NCI-H524 treated with DMSO at 0.1 percent for 48 hours (cell line): ENCODE measurements at regions not wholly inside any gene's neighbourhood (a gene's known extent, or its start where the extent isn't known, plus 50 kb on each side); places are given as distances from the start of the nearest gene placed in this dataset.

Source experiments
- DNase-seq: peaks from one replicate; lab custom pipeline; 2025; lab: John Stamatoyannopoulos, UW

DNA sequence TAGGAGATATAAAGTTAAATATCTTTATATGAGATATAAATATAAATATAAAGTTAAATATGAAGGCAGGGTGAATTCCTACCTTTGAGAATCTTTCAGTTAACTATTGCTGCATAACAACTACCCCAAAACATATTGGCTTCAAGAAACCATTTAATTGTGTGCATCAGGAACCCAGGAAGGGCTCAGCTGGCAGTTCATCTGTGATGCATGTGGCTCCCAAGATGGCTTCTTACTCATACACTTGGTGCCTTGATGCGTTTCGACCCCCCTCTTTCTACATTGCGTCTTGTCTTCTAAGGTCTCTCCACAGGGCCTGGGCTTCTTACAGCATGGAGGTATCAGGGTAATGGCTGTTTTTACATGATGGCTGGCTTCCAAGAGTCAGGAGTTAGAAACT is 253.9 kb upstream of the CRY1 start:
- DNase-seq, result no peak

DNA sequence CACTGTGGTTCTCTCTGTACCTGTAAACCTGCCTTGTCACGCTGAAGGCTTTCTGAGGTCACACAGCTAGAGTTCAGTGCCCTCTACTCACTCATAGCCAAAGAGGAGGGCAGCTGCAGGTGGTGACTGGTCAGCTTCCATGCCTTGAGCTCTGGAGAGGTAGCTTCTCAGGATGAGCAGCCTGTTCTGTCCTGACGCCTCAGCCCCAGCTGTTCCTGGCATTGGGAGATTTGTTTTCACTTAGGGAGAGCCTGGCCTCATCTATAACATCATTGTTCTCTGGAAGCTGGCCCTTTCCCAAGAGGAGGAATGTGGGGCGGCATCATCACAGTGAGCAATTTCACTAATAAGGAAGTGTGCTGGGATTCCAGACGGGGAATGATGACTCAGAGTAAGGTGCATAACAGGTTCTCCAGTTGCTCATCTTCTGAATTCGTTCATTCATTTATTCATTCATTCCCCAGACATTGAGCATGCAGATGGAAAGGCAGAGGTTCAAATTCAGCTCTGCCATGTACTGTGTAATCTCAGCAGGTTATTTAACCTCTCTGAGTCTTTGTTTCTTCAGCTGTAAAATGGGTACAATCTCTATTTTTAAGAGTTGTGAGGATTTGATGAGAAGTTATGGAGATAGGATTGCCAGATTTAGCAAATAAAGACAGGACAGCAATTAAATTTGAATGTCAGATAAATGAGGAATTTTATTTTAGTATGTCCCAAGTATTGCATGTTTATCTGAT is 255.8 kb upstream of the CRY1 start:
- DNase-seq, result no peak

DNA sequence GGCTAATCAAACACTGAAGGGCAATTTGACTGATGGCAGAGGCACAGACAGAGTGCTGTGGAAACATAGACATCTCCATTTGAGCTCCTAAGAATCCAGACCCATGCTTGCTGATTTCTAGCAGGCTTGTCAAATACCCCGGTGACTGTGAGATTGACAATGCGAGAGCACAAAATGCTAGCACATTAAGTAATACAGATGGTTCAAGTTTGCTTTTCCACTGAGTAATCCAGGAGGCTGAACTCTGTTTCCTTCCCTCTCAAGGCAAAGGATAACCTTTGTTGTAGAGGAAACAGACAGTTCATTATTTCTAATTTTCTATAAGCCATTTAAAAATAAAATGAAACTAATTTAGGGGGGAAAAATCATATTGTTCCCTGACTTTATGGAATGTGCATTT is 256.5 kb upstream of the CRY1 start:
- DNase-seq, result no peak

DNA sequence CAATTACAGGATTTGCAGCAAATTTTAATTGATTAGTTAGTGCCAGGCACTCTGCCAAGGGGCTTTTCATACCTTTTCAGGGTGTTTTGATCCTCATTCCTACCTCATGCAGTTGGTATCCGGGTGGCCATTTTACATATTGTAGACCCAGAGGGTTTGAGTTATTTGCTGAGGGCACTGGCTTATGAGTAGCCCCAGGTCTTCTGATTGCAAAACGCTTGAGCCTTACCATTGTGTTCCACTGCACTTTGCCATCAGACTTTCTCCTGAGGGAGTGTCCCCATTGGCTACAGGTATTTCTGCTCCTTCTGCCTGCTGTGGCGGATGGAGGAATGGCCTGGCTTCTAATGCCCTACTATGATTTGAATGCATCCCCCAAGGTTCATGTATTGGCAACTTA is 257.8 kb upstream of the CRY1 start:
- DNase-seq, result no peak

DNA sequence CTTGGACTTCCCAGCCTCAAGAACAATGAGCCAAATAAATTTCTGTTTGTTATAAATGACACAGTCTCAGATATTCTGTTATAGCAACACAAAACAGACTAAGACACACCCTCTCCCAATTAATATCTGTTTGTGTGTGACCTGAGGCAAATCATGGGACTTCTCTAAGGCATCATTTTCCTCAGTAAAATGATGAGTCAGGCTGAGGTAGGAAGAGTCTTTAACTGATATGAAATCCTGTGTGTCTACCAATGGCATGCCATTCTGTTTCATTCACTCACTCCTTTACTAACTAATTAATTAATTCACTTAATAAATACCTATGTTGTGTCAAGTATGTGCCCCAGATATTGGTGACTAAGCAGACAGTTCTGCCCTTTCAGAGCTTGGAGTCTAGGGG is 258.4 kb upstream of the CRY1 start:
- DNase-seq, result no peak

DNA sequence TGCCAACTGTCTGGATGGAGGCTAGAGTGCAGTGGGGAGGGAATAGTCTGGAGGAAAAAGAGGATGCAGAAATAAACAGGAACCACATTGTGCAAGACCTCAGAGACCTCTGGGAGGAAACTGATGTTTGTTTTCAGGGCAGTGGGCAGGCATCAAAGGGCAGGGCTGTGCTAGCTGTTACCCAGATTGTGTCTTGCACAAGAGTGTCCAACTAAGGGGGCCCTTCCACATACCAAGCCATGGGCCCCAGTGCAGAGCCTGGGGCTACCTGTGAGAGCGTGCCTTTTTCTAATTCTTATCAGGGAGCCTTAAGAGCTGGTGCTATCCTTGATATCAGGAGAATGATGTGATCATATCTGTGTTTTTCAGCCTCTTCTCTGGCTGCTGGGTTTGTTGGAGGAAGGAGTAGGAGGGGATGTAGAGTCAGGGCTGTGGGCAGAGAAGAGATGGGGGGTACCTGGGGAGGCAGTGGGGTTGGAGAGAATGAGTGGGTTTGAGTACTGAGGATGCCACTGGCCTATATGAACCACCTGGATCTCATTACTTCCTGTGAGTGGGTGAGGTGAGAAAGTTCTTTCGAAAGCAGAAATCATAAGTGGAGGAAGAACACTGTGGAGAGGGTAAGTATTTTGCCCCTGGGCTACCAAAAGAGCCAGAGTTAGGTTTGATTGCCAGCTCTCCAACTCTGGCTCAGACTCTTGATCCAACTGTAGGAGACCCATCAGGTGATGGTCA is 259.2 kb upstream of the CRY1 start:
- no peak for DNase-seq

DNA sequence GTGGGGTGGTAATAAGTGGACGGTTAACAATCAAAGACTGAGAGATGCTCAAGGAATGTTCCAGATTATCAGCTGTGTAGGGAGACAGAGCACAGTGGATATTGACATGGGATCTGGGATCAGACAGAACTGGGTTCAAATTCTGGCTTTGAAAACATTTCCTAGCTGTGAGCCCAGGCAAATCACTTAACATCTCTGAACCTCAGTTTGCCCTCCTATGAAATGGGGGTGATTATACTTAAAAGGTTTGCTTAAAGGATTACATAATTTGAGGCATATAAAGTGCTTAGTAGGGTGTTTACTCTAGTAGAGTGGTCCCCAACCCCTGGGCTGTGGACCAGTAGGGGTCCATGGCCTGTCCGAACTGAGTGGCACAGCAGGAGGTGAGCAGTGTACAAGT is 260.0 kb upstream of the CRY1 start:
- no peak for DNase-seq

DNA sequence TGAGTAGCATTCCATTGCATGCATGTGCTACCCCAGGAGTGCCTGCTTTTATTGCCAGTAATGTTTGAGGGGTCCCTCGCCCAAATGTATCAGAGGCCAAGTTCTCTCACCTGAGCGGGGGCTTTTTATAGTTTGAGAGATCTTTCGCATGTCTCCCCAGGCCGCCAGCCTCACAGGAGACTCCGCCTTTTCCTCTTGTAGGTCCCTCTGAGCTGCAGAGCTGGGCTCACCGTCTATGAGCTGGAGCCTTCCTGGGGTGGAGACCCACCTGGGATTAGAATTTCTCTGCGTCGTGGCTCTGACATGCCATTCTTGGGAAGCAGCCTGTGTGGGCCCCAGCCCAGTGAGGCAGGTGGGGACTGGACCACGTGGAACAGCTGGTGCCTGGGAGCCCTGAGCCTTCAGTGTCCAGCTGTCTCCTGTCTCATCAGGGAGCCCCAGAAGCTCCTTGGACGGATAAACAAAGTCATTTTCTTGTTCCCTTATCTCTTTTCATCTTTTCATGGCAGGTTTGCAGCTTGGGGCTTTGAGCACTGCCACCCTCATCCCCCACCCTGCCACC is 261.7 kb upstream of the CRY1 start:
- no peak for DNase-seq

DNA sequence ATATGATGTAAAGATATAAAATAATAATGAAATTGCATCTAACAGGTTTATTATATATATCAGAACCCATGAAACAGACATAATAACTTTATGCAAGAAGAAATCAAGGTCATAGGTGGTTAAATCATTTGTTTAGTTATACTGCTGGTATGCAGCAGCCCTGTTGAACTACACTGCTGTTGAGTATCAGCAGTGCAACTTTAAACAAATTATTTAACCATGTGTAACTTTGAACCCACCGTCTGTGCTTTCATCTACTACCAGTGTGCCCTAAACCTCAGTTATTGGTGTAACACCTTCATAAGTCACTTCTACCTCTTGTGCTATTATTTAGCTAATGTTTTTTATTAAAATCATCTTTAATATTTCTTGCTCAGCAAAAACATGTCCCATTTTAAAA is 262.3 kb upstream of the CRY1 start:
- no peak for DNase-seq

DNA sequence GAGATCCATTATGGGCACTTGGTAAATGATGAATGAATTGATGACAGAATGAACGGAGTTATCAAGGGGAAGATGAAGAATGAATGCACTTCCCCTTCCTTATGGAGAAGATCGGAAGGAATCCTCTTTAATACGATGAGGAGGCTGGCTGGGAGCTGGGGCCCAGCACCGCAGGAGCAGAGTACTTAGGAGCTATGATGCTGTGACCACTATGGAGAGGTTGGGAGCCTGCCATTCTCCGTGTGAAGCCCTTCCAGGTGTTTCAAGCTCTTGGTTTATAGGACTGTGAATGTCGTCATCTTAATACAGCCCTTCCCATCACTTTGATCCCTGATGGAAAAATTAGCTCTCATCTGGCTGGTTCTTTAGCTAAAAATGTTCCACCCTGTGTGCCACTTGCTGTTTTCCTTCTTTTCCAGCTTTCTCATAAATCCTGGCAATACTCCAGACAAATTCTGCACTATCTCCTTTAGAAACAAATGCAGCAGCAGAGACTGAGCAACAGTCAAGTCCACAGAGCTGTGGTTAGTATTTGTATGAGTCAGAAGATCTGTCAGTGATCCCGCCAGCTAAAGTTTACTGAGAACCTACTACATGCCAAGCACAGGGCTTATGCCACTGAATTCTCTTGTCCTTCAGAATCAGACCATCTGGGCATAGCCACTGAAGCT is 263.1 kb upstream of the CRY1 start:
- DNase-seq, result no peak

DNA sequence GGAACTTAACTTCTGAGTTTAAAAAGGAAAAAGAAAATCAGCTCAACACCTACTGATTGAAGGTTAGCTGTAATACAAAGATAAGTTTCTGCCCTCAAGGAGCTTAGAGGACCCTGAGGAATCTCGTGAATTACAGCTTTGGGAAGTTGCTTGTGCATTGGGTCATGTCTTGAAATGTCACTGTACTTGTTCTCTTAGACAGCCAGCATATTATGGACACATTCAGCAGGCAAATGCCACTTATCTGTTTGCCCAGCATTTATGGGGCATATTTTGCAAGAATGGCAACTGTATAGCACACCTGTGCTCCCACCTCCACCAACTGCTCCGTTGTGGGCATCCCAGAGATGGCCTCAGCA is 263.6 kb upstream of the CRY1 start:
- DNase-seq, result no peak

DNA sequence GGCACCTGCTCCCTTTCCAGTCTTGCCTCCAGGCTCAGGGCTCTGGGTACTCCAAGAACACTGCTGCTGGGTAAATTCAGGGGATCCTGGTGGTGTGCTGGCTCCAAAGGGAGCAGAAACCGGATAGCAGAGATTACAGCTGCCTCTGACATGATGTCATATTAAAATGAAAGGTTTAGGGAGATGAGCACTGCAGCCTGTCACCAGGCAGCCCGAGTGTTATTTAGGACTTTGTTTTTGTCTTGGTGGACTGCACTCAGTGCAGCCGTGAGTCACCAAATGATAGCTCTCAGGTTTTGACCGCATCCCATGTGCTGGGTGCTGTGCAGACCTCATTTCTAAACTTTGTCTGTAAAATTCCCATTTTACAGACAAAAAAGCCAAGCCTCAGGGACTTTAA is 266.0 kb upstream of the CRY1 start:
- no peak for DNase-seq

DNA sequence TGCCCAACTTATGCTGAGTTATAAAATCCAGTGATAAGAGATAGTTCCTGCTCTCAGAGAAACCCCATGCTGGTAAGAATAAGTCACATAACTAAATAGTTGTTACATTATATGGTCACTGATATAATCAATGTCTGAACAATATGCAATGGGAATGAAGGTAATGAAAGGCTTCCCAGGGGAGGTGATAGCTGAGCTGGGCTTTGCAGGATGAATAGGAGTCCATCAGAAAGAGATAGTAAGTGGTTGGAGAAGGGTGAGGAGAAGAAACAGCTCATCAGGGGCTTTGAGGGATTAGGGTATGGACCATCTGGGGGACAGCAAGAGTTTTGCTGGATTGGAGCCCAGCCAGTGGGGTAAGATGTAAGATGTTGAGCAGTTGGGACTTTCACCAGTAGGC is 266.7 kb upstream of the CRY1 start:
- no peak for DNase-seq

DNA sequence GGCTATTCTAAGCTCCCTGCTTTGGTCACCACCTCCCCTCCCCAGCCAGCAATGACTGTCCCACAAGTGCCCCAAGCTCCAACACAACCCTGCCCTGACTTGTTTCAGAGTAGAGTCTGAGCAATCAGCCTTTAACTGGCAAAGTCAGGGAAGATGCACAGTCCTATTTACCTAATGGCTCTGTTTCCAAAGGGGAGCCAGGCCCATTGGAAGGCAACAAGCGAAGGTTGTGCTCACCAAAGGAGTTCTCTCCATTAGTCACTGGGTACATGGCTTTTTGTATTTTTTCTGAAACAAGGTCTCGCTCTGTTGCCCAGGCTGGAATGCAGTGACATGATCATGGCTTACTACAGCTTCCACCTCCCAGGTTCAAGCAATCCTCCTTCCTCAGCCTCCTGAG is 267.1 kb upstream of the CRY1 start:
- no peak for DNase-seq

DNA sequence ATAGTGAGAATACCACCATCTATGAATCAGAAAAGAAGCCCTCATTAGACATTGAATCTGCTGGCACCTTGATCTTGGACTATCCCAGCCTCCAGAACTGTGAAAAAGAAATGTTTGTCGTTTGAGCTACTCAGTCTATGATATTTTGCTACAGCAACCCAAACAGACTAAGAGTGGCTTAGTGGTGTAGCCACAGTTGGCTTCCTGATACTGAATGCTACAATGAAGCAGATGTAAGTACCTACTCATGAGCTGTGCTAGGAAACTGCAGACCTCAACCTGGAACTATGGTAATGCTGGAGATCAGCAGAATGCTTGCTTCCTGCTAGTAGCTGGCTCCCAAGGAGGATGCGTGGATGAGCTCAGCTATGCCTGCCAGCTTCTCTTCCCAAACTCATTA is 268.6 kb upstream of the CRY1 start:
- DNase-seq, result no peak

DNA sequence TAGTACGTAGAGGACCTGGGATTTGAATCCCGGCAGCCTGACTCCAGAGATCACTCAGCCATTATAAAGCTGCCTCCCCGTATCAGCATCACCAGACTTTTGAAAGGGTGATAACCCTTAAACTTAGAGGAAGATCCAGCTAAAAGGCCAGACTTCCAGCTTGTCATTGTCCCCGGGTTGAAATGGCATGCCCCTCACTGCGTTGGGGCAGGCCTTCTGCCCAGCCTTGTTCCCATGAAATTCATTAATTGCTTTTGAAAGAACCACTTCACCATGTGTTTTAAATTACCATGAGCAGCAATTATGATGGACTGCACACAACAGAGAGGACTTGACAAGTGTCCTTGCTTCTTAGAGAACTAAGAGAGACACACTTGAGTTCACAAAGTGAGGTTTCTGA is 269.6 kb upstream of the CRY1 start:
- no peak for DNase-seq

DNA sequence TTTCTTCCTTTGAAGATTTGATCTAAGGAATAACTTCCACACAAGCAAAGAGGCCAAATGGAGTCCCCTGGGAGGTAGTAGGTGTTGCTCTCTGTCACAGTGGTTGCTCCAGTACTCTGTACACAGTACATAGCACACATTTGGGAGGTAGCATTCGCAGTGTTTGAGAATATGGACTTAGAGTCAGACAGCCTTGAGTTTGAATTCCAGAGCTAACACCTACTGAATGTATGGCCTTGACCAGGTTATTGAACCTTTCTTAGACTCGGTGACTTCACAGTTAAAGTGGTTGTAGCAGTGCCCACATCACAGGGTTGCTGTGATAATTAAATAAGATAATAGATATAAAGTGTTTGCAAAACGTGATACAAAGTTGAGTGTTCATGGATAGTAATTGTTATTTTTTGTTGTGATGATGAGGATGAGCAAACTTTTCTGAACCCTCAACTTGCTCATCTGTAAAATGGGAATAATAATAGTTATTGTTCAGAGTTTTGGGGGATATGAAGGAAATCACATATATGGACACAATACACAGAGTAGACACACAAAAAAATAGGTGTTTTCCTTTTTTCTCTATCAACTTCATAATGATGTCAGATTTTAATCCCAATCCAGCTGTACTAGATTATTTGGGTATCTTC is 271.6 kb upstream of the CRY1 start:
- DNase-seq, result no peak

DNA sequence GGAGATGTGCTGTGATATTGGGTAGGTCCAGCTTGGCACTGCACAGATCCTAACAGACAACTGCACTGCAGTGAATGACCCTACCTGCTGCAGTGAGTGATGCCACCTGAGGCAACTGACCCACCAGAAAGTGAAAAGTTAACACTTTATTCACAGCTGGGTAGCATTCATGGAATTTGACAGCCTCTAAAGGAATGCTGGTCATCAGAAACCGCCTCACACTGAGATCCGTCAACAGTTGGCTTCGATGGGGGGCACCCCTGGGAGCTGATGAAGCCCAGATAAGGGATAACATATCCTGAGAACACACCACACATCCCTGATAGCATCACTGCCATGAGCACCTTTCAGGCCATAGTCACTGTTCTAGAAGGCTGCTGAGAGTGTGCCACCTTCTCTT is 272.4 kb upstream of the CRY1 start:
- no peak for DNase-seq

DNA sequence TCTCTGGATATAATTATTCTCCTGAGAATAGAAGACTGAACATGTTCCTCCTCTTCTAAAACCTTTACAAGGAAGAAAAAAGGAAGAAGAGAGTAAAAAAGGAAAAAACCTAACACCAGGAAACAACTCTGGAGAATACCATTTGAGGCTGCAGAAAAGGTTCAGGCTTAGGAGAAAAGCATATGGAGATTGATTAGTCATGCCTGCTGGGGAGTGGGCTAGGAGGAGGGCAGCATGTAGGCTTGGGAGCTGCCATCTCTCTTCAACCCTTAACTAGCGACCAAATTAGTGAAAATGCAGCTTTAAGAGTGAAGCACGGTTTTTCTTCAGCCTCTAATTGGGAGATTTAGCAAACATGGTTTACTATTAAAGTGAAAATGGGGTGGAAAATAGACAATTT is 273.0 kb upstream of the CRY1 start:
- no peak for DNase-seq

DNA sequence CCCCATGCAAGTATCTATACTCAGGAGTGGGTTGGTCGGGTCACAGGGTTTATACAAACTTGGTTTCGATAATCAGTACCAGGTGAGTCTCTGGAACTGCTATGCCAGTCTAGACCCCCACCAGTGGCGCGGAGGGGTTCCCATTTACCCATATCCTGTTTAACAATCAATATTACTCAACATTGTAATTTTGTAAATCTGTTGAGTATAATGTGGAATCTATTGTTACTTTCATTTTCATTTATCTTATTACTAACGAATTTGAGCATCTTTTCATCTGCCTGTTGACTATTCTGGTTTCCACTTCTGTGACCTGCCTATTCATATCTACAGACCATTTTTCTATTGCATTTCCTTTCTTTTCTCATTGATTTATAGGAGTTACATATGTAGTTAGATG is 275.2 kb upstream of the CRY1 start:
- DNase-seq, result no peak

DNA sequence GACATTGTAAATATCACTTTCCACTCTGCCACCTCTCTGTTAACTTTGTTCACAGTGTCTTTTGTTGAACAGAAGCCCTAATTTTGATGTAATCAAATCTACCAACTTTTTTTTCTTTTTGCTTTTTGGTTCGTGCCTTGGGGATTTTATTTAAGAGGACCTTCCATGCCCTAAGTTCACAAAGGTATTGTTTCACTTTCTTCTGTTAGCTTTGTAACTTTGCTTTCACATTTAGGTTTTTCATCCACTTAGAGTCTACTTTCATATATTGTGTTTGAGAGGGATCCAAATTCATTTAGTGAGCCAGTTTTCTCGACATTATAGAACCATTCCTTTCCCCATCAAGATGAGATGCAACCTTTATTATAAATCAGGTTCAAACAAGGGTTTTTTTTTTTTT is 275.7 kb upstream of the CRY1 start:
- no peak for DNase-seq

DNA sequence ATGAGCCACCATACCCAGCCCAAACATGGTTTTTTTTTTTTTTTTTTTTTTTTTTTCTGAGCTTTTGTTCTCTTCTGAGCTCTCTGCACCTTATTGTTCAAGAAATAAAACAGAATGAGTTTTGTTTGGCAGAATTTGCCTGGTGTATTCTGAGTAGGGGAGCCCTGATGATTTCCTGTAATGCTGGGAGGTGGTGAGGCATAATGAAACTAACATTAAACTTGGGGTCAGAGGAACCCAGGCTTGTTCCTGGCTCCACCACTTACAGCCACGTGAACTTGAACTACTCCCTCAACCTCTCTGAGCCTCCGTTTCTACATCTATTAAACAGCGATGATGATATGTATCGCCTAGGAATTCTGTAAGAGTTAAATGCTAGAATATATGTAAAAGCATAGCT is 276.3 kb upstream of the CRY1 start:
- DNase-seq, result no peak

DNA sequence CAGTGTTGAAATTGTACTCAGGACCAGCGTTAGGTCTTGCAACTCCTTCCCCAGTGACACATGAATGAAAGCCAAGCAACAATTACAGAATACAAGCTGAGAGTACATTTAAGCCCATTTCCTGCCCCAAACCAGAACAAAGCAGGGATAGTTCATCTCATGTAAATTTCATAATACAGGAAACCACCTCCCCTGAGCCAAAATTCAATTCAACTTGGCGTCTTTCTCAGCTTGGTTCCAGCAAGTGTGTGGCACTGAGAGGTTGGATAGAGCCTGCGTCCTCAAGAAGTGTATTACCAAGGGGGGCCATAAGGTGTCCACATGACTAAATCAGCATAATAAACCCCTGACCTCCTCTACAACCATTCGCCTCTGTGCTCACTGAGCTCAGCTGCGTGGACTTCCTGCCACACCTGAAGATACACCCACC is 278.9 kb upstream of the CRY1 start:
- no peak for DNase-seq
